ENCODE measurements at regions not wholly inside any gene's neighbourhood (a gene's known extent, or its start where the extent isn't known, plus 50 kb on each side); places are given as distances from the start of the nearest gene placed in this dataset.

DNA sequence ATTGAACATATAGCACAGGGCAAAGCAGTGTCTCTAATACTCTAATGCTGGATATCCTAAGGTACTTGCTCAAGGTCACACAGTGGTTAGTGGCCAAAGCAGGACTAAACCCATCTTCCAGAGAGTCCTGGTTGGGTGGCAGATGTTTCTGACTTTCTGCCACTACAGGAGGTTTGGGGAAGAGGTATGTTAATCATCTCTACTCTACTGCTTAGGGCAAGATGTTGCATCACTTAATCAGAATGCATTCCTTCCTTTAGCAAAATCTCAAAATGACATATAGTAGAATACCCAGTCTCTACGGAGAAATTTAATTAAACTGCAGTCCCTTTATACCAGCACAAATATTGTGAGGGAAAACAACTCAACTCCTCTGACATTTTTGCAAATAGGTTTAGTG is 190.7 kb upstream of the FAM241A start:
- TF ChIP-seq TCF12 (IDR thresholded peaks at IDR 0.05; ENCODE audit: low read depth) (no peak), FOXM1 (IDR thresholded peaks at IDR 0.05; ENCODE audit: borderline replicate concordance, low read depth) (no peak), CEBPB (IDR thresholded peaks at IDR 0.05) (no peak), EP300 (IDR thresholded peaks at IDR 0.05; ENCODE audit: borderline replicate concordance) (no peak), YY1 (IDR thresholded peaks at IDR 0.05; ENCODE audit: low read depth) (no peak), TAF1 (IDR thresholded peaks at IDR 0.05; ENCODE audit: low read depth) (no peak)
- TF ChIP-seq, protein P1, sequence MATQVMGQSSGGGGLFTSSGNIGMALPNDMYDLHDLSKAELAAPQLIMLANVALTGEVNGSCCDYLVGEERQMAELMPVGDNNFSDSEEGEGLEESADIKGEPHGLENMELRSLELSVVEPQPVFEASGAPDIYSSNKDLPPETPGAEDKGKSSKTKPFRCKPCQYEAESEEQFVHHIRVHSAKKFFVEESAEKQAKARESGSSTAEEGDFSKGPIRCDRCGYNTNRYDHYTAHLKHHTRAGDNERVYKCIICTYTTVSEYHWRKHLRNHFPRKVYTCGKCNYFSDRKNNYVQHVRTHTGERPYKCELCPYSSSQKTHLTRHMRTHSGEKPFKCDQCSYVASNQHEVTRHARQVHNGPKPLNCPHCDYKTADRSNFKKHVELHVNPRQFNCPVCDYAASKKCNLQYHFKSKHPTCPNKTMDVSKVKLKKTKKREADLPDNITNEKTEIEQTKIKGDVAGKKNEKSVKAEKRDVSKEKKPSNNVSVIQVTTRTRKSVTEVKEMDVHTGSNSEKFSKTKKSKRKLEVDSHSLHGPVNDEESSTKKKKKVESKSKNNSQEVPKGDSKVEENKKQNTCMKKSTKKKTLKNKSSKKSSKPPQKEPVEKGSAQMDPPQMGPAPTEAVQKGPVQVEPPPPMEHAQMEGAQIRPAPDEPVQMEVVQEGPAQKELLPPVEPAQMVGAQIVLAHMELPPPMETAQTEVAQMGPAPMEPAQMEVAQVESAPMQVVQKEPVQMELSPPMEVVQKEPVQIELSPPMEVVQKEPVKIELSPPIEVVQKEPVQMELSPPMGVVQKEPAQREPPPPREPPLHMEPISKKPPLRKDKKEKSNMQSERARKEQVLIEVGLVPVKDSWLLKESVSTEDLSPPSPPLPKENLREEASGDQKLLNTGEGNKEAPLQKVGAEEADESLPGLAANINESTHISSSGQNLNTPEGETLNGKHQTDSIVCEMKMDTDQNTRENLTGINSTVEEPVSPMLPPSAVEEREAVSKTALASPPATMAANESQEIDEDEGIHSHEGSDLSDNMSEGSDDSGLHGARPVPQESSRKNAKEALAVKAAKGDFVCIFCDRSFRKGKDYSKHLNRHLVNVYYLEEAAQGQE (IDR thresholded peaks at IDR 0.05; ENCODE audit: low read depth) = no peak
- TF ChIP-seq, protein P2, sequence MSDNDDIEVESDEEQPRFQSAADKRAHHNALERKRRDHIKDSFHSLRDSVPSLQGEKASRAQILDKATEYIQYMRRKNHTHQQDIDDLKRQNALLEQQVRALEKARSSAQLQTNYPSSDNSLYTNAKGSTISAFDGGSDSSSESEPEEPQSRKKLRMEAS (IDR thresholded peaks at IDR 0.05) = no peak

All from Ishikawa (cell line).